HepG2 (cell line): ENCODE measurements at regions not wholly inside any gene's neighbourhood (a gene's known extent, or its start where the extent isn't known, plus 50 kb on each side); places are given as distances from the start of the nearest gene placed in this dataset.

Experiments
- ATAC-seq: fragments of 200-7000 bp; cut with Tn5 transposase; 3 replicates; pipeline ENCODE4 v1.9.1; 2020; ENCODE audit warnings: mild to moderate bottlenecking, moderate library complexity
- BruUV-seq: library from RNA; stranded (reverse); fragments of 400-500 nt; replicated peaks from 2 replicates; lab custom pipeline; 2021; lab: Mats Ljungman, UMichigan
- CTCF ChIA-PET: fragments of 300-600 bp; formaldehyde crosslinking; extraction: SDS; loops from one replicate; lab custom pipeline; 2021; ENCODE audit warnings: low total read pairs, inconsistent platforms, low intra/inter-chr PET ratio; lab: Yijun Ruan, JAX
- POLR2A ChIA-PET: fragments of 350-600 bp; sonication (Branson Sonifier 250); formaldehyde crosslinking; loops from one replicate; lab custom pipeline; 2020; ENCODE audit warnings: antibody characterized with exemption, inconsistent platforms; lab: Yijun Ruan, JAX
- DNase-seq: peaks from one replicate; pipeline ENCODE4 v3.0.0-alpha.2; 2015; ENCODE audit warnings: low spot score
- FAIRE-seq: peaks from 3 replicates; lab custom pipeline; 2011; peaks lifted over from hg19 to GRCh38; lab: Jason Lieb, UNC
- H2AFZ ChIP-seq: one replicate; pipeline ENCODE4 v1.6.1; 2011; ENCODE audit warnings: low read length, inconsistent platforms
- H3K27ac ChIP-seq: fragments of 300-600 bp; 3 replicates; pipeline ENCODE4 v1.8.0; 2011; ENCODE audit warnings: mixed run types, mild to moderate bottlenecking, mixed read lengths, low read length, inconsistent platforms; ENCODE audit not compliant: insufficient read depth; ENCODE audit errors: extremely low read length
- H3K27me3 ChIP-seq, 2 experiments: fragments of 200-600 bp in 1 of 2; 2 replicates in 1 of 2; 3 replicates in 1 of 2; pipeline versions ENCODE4 v1.6.0 to v1.8.0; 2011; ENCODE audit warnings: low read length in 2 of 2, mild to moderate bottlenecking in 2 of 2, moderate library complexity in 2 of 2, inconsistent platforms in 1 of 2; ENCODE audit not compliant: insufficient read depth in 2 of 2, control insufficient read depth in 1 of 2
- H3K36me3 ChIP-seq, 2 experiments: fragments of 200-600 bp in 1 of 2; replicated peaks in 1 of 2; 2 replicates in 1 of 2; 3 replicates in 1 of 2; pipeline versions ENCODE4 v1.5.1 to v1.8.0; 2011; ENCODE audit warnings: low read length in 2 of 2, inconsistent platforms in 1 of 2; ENCODE audit not compliant: insufficient read depth in 2 of 2, control insufficient read depth in 1 of 2
- H3K4me1 ChIP-seq: 2 replicates; pipeline ENCODE4 v1.5.1; 2012; ENCODE audit warnings: low read length, inconsistent platforms; ENCODE audit not compliant: insufficient read depth
- H3K4me2 ChIP-seq: 2 replicates; pipeline ENCODE4 v1.6.0; 2011; ENCODE audit warnings: low read depth, low read length, inconsistent platforms
- H3K4me3 ChIP-seq, 3 experiments: fragments of 200-600 bp in 1 of 3; sonication (generic), shearing (Covaris generic) in 1 of 3; replicated peaks in 1 of 3; 2 replicates each; pipeline ENCODE4 v1.5.1; 2011 to 2016; ENCODE audit warnings: low read length in 3 of 3, inconsistent platforms in 2 of 3, low read depth in 2 of 3, mild to moderate bottlenecking in 2 of 3, control low read depth in 1 of 3, mixed read lengths in 1 of 3; ENCODE audit not compliant: insufficient read depth in 1 of 3
- H3K79me2 ChIP-seq: one replicate; pipeline ENCODE4 v1.6.1; 2011; ENCODE audit warnings: low read length, inconsistent platforms; ENCODE audit not compliant: insufficient read depth
- H3K9ac ChIP-seq: 2 replicates; pipeline ENCODE4 v1.6.0; 2011; ENCODE audit warnings: mild to moderate bottlenecking, low read depth, low read length, inconsistent platforms; ENCODE audit not compliant: insufficient read depth
- H3K9me3 ChIP-seq: 2 replicates; pipeline ENCODE4 v1.5.1; 2012; ENCODE audit warnings: mild to moderate bottlenecking, low read length
- H4K20me1 ChIP-seq: 2 replicates; pipeline ENCODE4 v1.6.0; 2011; ENCODE audit warnings: inconsistent platforms, mild to moderate bottlenecking, low read length, moderate library complexity; ENCODE audit not compliant: insufficient read depth
- CBFB ChIP-seq: sonication (generic); formaldehyde crosslinking; IDR thresholded peaks from 2 replicates; pipeline ENCODE4 v1.4.0; 2020; ENCODE audit warnings: missing genetic modification reagents
- HDAC1 ChIP-seq: sonication (generic); formaldehyde crosslinking; IDR thresholded peaks from 2 replicates; pipeline ENCODE4 v1.5.1; 2020; ENCODE audit warnings: mild to moderate bottlenecking, missing genetic modification reagents
- HOXA7 ChIP-seq: sonication (generic); formaldehyde crosslinking; IDR thresholded peaks from 2 replicates; pipeline ENCODE4 v1.8.1; 2022; ENCODE audit warnings: mild to moderate bottlenecking, missing genetic modification reagents, moderate library complexity
- NCOA2 ChIP-seq: sonication (generic); formaldehyde crosslinking; IDR thresholded peaks from 2 replicates; pipeline ENCODE4 v1.8.0; 2022; ENCODE audit warnings: inconsistent platforms
- NFRKB ChIP-seq: fragments of 450-650 bp; IDR thresholded peaks from 2 replicates; pipeline ENCODE4 v1.6.1; 2017
- SIN3B ChIP-seq: fragments of 150-350 bp; IDR thresholded peaks from 2 replicates; pipeline ENCODE4 v1.6.1; 2014; ENCODE audit warnings: low read length
- TBP ChIP-seq: sonication (generic); formaldehyde crosslinking; IDR thresholded peaks from 2 replicates; pipeline ENCODE4 v1.5.0; 2020; ENCODE audit warnings: missing genetic modification reagents
- TCF7 ChIP-seq: sonication (generic); IDR thresholded peaks from 2 replicates; pipeline ENCODE4 v1.6.1; 2016; ENCODE audit warnings: antibody characterized with exemption, low read depth
- TOPORS ChIP-seq: sonication (generic); formaldehyde crosslinking; IDR thresholded peaks from 2 replicates; pipeline ENCODE4 v1.8.0; 2023; ENCODE audit warnings: mild to moderate bottlenecking, missing genetic modification reagents
- TRAFD1 ChIP-seq: sonication (generic); formaldehyde crosslinking; IDR thresholded peaks from 2 replicates; pipeline ENCODE4 v1.5.1; 2020; ENCODE audit warnings: missing genetic modification reagents, mild to moderate bottlenecking, borderline replicate concordance
- ZBTB3 ChIP-seq: sonication (generic); formaldehyde crosslinking; IDR thresholded peaks from 2 replicates; pipeline ENCODE4 v1.4.0; 2020; ENCODE audit warnings: low read depth, mild to moderate bottlenecking, moderate library complexity, missing genetic modification reagents, borderline replicate concordance
- ZBTB8A ChIP-seq: sonication (generic); formaldehyde crosslinking; IDR thresholded peaks from 2 replicates; pipeline ENCODE4 v1.4.0; 2020; ENCODE audit warnings: mild to moderate bottlenecking, low read depth, missing genetic modification reagents, borderline replicate concordance
- ZFY ChIP-seq: sonication (generic); formaldehyde crosslinking; IDR thresholded peaks from 2 replicates; pipeline ENCODE4 v1.4.0; 2020; ENCODE audit warnings: missing genetic modification reagents
- ZNF138 ChIP-seq: sonication (generic); formaldehyde crosslinking; IDR thresholded peaks from 2 replicates; pipeline ENCODE4 v1.5.0; 2020; ENCODE audit warnings: mild to moderate bottlenecking, low read depth, missing genetic modification reagents
- ZNF367 ChIP-seq: sonication (generic); formaldehyde crosslinking; IDR thresholded peaks from 2 replicates; pipeline ENCODE4 v1.4.0; 2020; ENCODE audit warnings: missing genetic modification reagents, borderline replicate concordance
- ZNF383 ChIP-seq: sonication (generic); formaldehyde crosslinking; IDR thresholded peaks from 2 replicates; pipeline ENCODE4 v1.4.0; 2020; ENCODE audit warnings: missing genetic modification reagents, mild to moderate bottlenecking, borderline replicate concordance
- ZNF557 ChIP-seq: sonication (generic); formaldehyde crosslinking; IDR thresholded peaks from 2 replicates; pipeline ENCODE4 v1.4.0; 2020; ENCODE audit warnings: missing genetic modification reagents
- ZNF709 ChIP-seq: sonication (generic); formaldehyde crosslinking; IDR thresholded peaks from 2 replicates; pipeline ENCODE4 v1.5.0; 2020; ENCODE audit warnings: mild to moderate bottlenecking, missing genetic modification reagents
- WGBS: methylation state at CpG from one replicate; pipeline ENCODE4 v1.1.6; 2017; ENCODE audit warnings: low lambda C conversion rate; 5-methylcytosine and 5-hydroxymethylcytosine counted together
- in situ Hi-C: cut with HindIII; loops from 2 replicates; pipeline ENCODE4 v1.10.0; 2017; ENCODE audit warnings: low pct_unique_long_range_greater_than_20kb; ENCODE audit not compliant: extremely low pct_ligation_motif_present
- intact Hi-C: fragments of 100-400 bp; cut with micrococcal nuclease; formaldehyde crosslinking; loops from one replicate; pipeline ENCODE4 v1.10.0; 2022; ENCODE audit not compliant: unreplicated experiment

GRCh38 chr6:134435814-134436280 lies 117.9 kb upstream of the SGK1 start:
- Histone ChIP-seq H3K27me3 (no peaks in the 10 kb centered on the region; a peak in 1 of 5 replicates), H3K4me3 (no peak overlapping the region), H3K9me3 (no peaks in the 10 kb centered on the region), H3K36me3 (no peaks in the 10 kb centered on the region), H3K4me2 (no peak overlapping the region), H3K27ac (no peak overlapping the region), H3K4me1 (no peaks in the 10 kb centered on the region), H4K20me1 (no peaks in the 10 kb centered on the region), H2AFZ (no peak overlapping the region), H3K9ac (no peak overlapping the region), H3K79me2 (no peaks in the 10 kb centered on the region)
- TF ChIP-seq HOXA7 (CRISPR knock-in tag) = no peak
- no peak for TF ChIP-seq ZFY (CRISPR knock-in tag)
- no peak for TF ChIP-seq ZNF383 (CRISPR knock-in tag)
- no peak for TF ChIP-seq ZNF138 (CRISPR knock-in tag)
- no peak for TF ChIP-seq TCF7
- no peak for TF ChIP-seq TRAFD1 (CRISPR knock-in tag)
- no peak for TF ChIP-seq ZBTB3 (CRISPR knock-in tag)
- no peak for TF ChIP-seq TOPORS
- TF ChIP-seq TBP (CRISPR knock-in tag) = no peak
- TF ChIP-seq ZBTB8A = no peak
- TF ChIP-seq NCOA2 (CRISPR knock-in tag) = no peak
- TF ChIP-seq NFRKB = no peak
- TF ChIP-seq CBFB = no peak
- no peak for TF ChIP-seq ZNF709 (CRISPR knock-in tag)
- TF ChIP-seq ZNF557 (CRISPR knock-in tag) = no peak
- no peak for TF ChIP-seq ZNF367
- TF ChIP-seq SIN3B = no peak
- no peak for TF ChIP-seq HDAC1 (CRISPR knock-in tag)
- BruUV-seq = no TSS peak
- 21% methylated on average over 3 of the region's 3 CpGs for WGBS
- intact Hi-C loops = no loop called here
- in situ Hi-C loops = loop anchor here (25.0 kb wide), 1 partner anchor 274 kb away; no protein-coding TSS in a partner anchor
- ChIA-PET POLR2A (no interaction called here), CTCF (no interaction called here)
- FAIRE-seq (no peak), ATAC-seq (no peak), DNase-seq (no peak)
